ENCODE measurements at regions not wholly inside any gene's neighbourhood (a gene's known extent, or its start where the extent isn't known, plus 50 kb on each side); places are given as distances from the start of the nearest gene placed in this dataset.

DNA sequence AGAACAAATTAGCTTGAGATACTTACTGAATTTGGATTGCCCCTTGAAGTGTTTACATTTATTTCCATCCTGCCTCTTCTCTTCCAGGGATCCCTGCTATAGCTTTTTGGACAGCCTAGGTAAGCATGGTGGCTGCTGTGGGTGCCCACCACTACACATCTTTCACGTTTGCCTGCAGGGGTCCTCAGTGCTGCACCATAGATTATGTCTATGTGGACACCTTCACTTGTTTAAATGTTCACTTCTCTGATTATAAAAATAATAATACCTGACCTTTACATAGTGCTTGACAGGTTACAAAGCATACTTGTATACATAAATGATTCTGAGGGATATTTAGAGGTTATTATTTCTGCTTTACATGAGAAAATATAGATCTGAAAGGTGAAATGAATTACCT lies 67.9 kb upstream of the SLC4A4 start:
- in situ Hi-C loops (cut with HindIII; ENCODE audit: low sequenced_read_pairs): no loop called here
- no peak overlapping the region for H3K4me3 ChIP-seq (ENCODE audit: low read depth, low read length)
- TF ChIP-seq, protein P1, sequence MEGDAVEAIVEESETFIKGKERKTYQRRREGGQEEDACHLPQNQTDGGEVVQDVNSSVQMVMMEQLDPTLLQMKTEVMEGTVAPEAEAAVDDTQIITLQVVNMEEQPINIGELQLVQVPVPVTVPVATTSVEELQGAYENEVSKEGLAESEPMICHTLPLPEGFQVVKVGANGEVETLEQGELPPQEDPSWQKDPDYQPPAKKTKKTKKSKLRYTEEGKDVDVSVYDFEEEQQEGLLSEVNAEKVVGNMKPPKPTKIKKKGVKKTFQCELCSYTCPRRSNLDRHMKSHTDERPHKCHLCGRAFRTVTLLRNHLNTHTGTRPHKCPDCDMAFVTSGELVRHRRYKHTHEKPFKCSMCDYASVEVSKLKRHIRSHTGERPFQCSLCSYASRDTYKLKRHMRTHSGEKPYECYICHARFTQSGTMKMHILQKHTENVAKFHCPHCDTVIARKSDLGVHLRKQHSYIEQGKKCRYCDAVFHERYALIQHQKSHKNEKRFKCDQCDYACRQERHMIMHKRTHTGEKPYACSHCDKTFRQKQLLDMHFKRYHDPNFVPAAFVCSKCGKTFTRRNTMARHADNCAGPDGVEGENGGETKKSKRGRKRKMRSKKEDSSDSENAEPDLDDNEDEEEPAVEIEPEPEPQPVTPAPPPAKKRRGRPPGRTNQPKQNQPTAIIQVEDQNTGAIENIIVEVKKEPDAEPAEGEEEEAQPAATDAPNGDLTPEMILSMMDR (IDR thresholded peaks at IDR 0.05; ENCODE audit: low read depth, low read length, missing control alignments): peak; percentile 47
- no peak for DNase-seq (ENCODE audit: low read depth)

DNA sequence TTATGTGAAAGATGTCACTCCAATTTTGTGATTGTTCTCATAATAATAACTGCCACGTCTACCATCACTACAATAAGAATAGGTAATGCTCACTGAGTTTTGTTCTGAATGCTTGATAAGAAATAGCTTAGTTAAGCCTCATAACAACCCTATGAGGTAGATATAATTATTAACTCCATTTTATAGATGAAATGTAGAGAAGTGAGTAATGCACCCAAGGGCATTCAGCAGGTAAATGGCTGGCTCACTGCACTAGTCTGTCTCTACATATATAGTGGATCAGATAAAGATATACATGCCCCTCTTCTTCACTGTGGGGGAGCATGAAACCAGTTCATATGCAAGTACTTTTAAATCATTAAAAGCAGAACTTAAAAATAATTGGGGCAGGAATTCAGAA lies 65.8 kb upstream of the SLC4A4 start:
- no peak for DNase-seq (ENCODE audit: low read depth)
- TF ChIP-seq, protein P1 (IDR thresholded peaks at IDR 0.05; ENCODE audit: low read depth, low read length, missing control alignments): no peak
- in situ Hi-C loops (cut with HindIII; ENCODE audit: low sequenced_read_pairs): no loop called here
- H3K4me3 ChIP-seq (ENCODE audit: low read depth, low read length): no peak overlapping the region

DNA sequence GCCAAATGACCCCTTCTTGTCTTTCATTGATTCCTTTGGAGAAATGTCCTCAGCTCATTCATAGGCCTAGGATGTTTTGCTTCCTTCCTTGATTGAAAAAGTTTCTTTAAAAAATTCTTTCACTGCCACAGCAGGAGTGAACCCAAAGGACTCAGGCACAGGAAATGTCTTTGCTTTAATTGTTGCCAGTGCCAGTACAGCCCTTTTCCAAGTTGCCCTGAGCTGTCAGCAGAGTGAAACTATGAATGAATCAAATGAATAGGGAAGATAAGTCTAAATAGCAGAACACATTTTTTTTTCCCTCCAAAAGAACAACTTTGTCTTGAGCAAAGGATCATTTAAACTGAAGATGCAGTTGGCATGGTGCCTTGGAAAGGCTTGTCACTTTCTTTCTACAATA lies 63.8 kb upstream of the SLC4A4 start:
- TF ChIP-seq, protein P1 (IDR thresholded peaks at IDR 0.05; ENCODE audit: low read depth, low read length, missing control alignments): no peak
- in situ Hi-C loops (cut with HindIII; ENCODE audit: low sequenced_read_pairs): no loop called here
- H3K4me3 ChIP-seq (ENCODE audit: low read depth, low read length): no peak overlapping the region
- no peak for DNase-seq (ENCODE audit: low read depth)

DNA sequence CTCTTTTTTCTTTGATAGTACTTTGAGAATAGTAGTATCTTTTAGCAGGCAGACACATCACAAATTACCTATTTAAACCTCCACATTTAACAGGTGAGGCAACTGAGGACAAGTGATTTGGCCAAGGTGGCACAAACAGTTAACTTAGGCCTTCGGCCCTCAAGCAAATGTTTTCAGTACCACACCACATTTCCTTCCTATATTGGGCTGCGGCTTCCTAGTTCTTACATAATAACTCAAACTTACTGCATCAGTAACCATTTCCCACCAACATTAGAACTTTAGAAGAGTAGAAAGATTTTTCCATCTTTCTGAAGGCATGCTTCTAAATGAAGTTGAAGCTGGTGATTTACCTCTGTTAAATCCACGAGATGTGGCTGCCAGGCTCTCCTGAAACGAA lies 63.2 kb upstream of the SLC4A4 start:
- DNase-seq (ENCODE audit: low read depth): no peak

DNA sequence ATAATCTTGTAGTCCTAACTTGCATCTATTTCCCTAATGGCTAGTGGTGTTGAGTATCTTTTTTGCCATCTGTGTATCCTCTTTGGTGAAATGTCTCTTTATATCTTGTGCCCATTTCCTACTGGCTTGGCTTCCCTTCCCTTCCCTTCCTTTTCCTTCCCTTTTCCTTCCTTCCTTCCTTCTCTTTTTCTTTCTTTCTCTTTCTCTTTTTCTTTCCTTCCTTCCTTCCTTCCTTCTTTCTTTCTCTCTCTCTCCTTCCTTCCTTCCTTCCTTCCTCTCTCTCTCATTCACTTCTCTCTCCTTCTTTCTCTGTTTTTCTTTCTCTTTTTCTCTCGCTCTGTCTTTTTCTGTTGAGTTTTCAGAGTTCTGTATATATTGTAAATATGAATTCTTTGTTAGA lies 61.5 kb upstream of the SLC4A4 start:
- TF ChIP-seq, protein P1 (IDR thresholded peaks at IDR 0.05; ENCODE audit: low read depth, low read length, missing control alignments): no peak
- H3K4me3 ChIP-seq (ENCODE audit: low read depth, low read length): no peak overlapping the region
- DNase-seq (ENCODE audit: low read depth): no peak
- in situ Hi-C loops (cut with HindIII; ENCODE audit: low sequenced_read_pairs): no loop called here

More for the DNA sequence above, 63.2 kb upstream of the SLC4A4 start:
- no peak overlapping the region for H3K4me3 ChIP-seq (ENCODE audit: low read depth, low read length)
- in situ Hi-C loops (cut with HindIII; ENCODE audit: low sequenced_read_pairs): no loop called here
- TF ChIP-seq, protein P1 (IDR thresholded peaks at IDR 0.05; ENCODE audit: low read depth, low read length, missing control alignments): no peak

DNA sequence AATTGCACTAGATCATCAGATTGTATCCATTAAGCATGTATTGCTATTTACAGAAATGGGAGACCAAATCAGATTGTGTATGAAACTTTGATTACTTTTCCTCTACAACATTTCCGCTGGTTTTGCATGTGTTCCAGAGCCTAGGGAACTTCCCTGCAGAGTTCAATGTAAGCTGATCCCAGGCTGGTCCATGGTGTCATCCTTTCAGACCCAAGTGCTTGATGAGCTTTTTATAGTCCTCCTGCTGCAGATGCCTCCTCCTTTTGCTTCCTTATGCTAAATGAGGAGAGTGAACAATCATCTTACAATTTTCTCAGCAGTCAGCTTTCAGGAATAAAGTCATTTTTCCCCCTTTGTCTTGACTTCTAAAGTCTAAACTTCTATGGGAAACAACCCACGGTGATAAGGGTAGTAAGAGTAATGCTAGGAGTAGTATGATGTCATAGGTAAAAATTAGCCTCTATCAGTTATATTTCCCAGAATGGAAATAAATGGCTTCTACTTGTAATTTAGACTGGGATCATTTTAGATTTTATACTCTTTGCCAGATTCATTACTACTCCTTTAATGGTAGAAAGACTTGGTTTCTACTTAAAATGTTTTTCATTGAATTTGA lies 55.1 kb upstream of the SLC4A4 start:
- DNase-seq (ENCODE audit: low read depth): no peak
- in situ Hi-C loops (cut with HindIII; ENCODE audit: low sequenced_read_pairs): no loop called here
- TF ChIP-seq, protein P1 (IDR thresholded peaks at IDR 0.05; ENCODE audit: low read depth, low read length, missing control alignments): no peak
- H3K4me3 ChIP-seq (ENCODE audit: low read depth, low read length): no peak overlapping the region

Data from astrocyte of the cerebellum (primary cell).